Liver (tissue), 8 donors: ENCODE measurements at regions not wholly inside any gene's neighbourhood (a gene's known extent, or its start where the extent isn't known, plus 50 kb on each side); places are given as distances from the start of the nearest gene placed in this dataset.

Experiments
- DNase-seq: peaks from one replicate; pipeline ENCODE4 v3.0.0-alpha.2; 2017; ENCODE audit warnings: low spot score
- H3K27ac ChIP-seq, 2 donors: one replicate each; pipeline ENCODE4 v1.7.0; 2013; ENCODE audit warnings: inconsistent platforms in 2 of 2, low read length in 2 of 2, control low read depth in 1 of 2, low read depth in 1 of 2, mild to moderate bottlenecking in 1 of 2
- H3K27me3 ChIP-seq, 4 donors: one replicate each; pipeline versions ENCODE4 v1.6.1 to v1.7.0; 2013; ENCODE audit warnings: low read length in 3 of 4, inconsistent platforms in 1 of 4, mild to moderate bottlenecking in 1 of 4, moderate library complexity in 1 of 4; ENCODE audit not compliant: control insufficient read depth in 4 of 4, insufficient read depth in 4 of 4
- H3K36me3 ChIP-seq, 4 donors: one replicate each; pipeline versions ENCODE4 v1.6.1 to v1.7.0; 2013; ENCODE audit warnings: low read length in 3 of 4, mild to moderate bottlenecking in 3 of 4, low read depth in 1 of 4, moderate library complexity in 1 of 4; ENCODE audit not compliant: control insufficient read depth in 4 of 4, insufficient read depth in 3 of 4
- H3K4me1 ChIP-seq, 4 donors: one replicate each; pipeline versions ENCODE4 v1.6.1 to v1.7.0; 2013; ENCODE audit warnings: low read length in 3 of 4, mild to moderate bottlenecking in 3 of 4, moderate library complexity in 1 of 4; ENCODE audit not compliant: control insufficient read depth in 4 of 4, insufficient read depth in 4 of 4
- H3K4me3 ChIP-seq, 3 donors: one replicate each; pipeline versions ENCODE4 v1.6.1 to v1.7.0; 2013; ENCODE audit warnings: low read length in 3 of 3, control low read depth in 1 of 3, low read depth in 1 of 3, mild to moderate bottlenecking in 1 of 3
- H3K9ac ChIP-seq, 2 donors: one replicate each; pipeline ENCODE4 v1.7.0; 2013; ENCODE audit warnings: low read length in 2 of 2, mild to moderate bottlenecking in 2 of 2, moderate library complexity in 2 of 2, control low read depth in 1 of 2, low read depth in 1 of 2
- H3K9me3 ChIP-seq, 4 donors: one replicate each; pipeline versions ENCODE4 v1.6.1 to v1.7.0; 2013; ENCODE audit warnings: low read length in 3 of 4; ENCODE audit not compliant: control insufficient read depth in 4 of 4
- ATF3 ChIP-seq: IDR thresholded peaks from 2 replicates; pipeline ENCODE4 v1.6.1; 2016; ENCODE audit warnings: antibody characterized with exemption
- CTCF ChIP-seq: fragments of 150-350 bp; IDR thresholded peaks from 2 replicates; pipeline ENCODE4 v1.5.1; 2017; ENCODE audit warnings: improper control_type of control experiment, low read depth, low read length; ENCODE audit not compliant: missing input control
- EGR1 ChIP-seq, 2 donors: IDR thresholded peaks; 2 replicates each; pipeline ENCODE4 v1.6.1; 2016 to 2018; ENCODE audit warnings: antibody characterized with exemption in 2 of 2, low read depth in 2 of 2
- FOXA1 ChIP-seq: IDR thresholded peaks from 2 replicates; pipeline ENCODE4 v1.6.1; 2016; ENCODE audit warnings: antibody characterized with exemption
- FOXA2 ChIP-seq: IDR thresholded peaks from 2 replicates; pipeline ENCODE4 v1.6.1; 2016; ENCODE audit warnings: antibody characterized with exemption
- GABPA ChIP-seq, 2 donors: IDR thresholded peaks in 1 of 2; conservative IDR thresholded peaks in 1 of 2; 2 replicates each; pipeline ENCODE4 v1.6.1; 2016; ENCODE audit warnings: antibody characterized with exemption in 2 of 2, mild to moderate bottlenecking in 1 of 2, moderate library complexity in 1 of 2
- HNF4A ChIP-seq, 2 donors: conservative IDR thresholded peaks; 2 replicates each; pipeline ENCODE4 v1.6.1; 2016; ENCODE audit warnings: antibody characterized with exemption in 2 of 2, mild to moderate bottlenecking in 2 of 2
- HNF4G ChIP-seq: IDR thresholded peaks from 2 replicates; pipeline ENCODE4 v1.6.1; 2016; ENCODE audit warnings: antibody characterized with exemption
- JUND ChIP-seq, 2 donors: IDR thresholded peaks; 2 replicates each; pipeline ENCODE4 v1.6.1; 2016; ENCODE audit warnings: antibody characterized with exemption in 2 of 2
- MAX ChIP-seq: IDR thresholded peaks from 2 replicates; pipeline ENCODE4 v1.6.1; 2016; ENCODE audit warnings: antibody characterized with exemption
- NR2F2 ChIP-seq: IDR thresholded peaks from 2 replicates; pipeline ENCODE4 v1.6.1; 2016; ENCODE audit warnings: antibody characterized with exemption
- RAD21 ChIP-seq, 2 donors: IDR thresholded peaks; 2 replicates each; pipeline ENCODE4 v1.6.1; 2016; ENCODE audit warnings: antibody characterized with exemption in 2 of 2, mild to moderate bottlenecking in 2 of 2
- REST ChIP-seq: IDR thresholded peaks from 2 replicates; pipeline ENCODE4 v1.6.1; 2016; ENCODE audit warnings: antibody characterized with exemption, mild to moderate bottlenecking
- RXRA ChIP-seq, 2 donors: IDR thresholded peaks; 2 replicates each; pipeline ENCODE4 v1.6.1; 2017 to 2018; ENCODE audit warnings: antibody characterized with exemption in 2 of 2, mild to moderate bottlenecking in 1 of 2
- SP1 ChIP-seq: IDR thresholded peaks from 2 replicates; pipeline ENCODE4 v1.6.1; 2018; ENCODE audit warnings: antibody characterized with exemption, mild to moderate bottlenecking
- TAF1 ChIP-seq: conservative IDR thresholded peaks from 2 replicates; pipeline ENCODE4 v1.6.1; 2016; ENCODE audit warnings: antibody characterized with exemption, mild to moderate bottlenecking
- YY1 ChIP-seq: IDR thresholded peaks from 2 replicates; pipeline ENCODE4 v1.6.1; 2016; ENCODE audit warnings: antibody characterized with exemption, mild to moderate bottlenecking
- ZBTB33 ChIP-seq: IDR thresholded peaks from 2 replicates; pipeline ENCODE4 v1.6.1; 2016; ENCODE audit warnings: antibody characterized with exemption
- WGBS: extraction: QIAGEN DNeasy Blood & Tissue Kit; methylation state at CpG from one replicate; pipeline ENCODE4 v1.1.7; 2013; 5-methylcytosine and 5-hydroxymethylcytosine counted together
- donor health status: healthy.
- donor health status: healthy.
- donor health status: healthy.
- donor health status: healthy.
- donor health status: healthy.

GRCh38 chr1:90534663-90535295 is 182.3 kb downstream of the BARHL2 start:
- DNase-seq = no peak
- no peaks in the 10 kb centered on the region for H3K36me3 ChIP-seq
- no peak overlapping the region for H3K27ac ChIP-seq
- H3K27me3 ChIP-seq = peaks cover 0 to 4% (median 0%) of the 10 kb centered on the region in 4 donors
- no peak overlapping the region for H3K4me3 ChIP-seq
- no peak overlapping the region for H3K9ac ChIP-seq
- no peak for TF ChIP-seq YY1
- H3K4me1 ChIP-seq = no peaks in the 10 kb centered on the region
- no peaks in the 10 kb centered on the region for H3K9me3 ChIP-seq
- WGBS = 67% methylated on average over 6 of the region's 6 CpGs

GRCh38 chr1:90534116-90534515 is 183.0 kb downstream of the BARHL2 start:
- no peak overlapping the region for H3K4me3 ChIP-seq
- no peaks in the 10 kb centered on the region for H3K36me3 ChIP-seq
- no peaks in the 10 kb centered on the region for H3K9me3 ChIP-seq
- peaks cover 0 to 4% (median 0%) of the 10 kb centered on the region in 4 donors for H3K27me3 ChIP-seq
- H3K27ac ChIP-seq = no peak overlapping the region
- TF ChIP-seq HNF4G = no peak
- TF ChIP-seq FOXA1 = no peak
- TF ChIP-seq EGR1 (IDR thresholded peaks at IDR 0.05; ENCODE audit: low read depth in 2 of 2) = no peak
- no peak for TF ChIP-seq YY1
- no peak for TF ChIP-seq TAF1
- TF ChIP-seq CTCF = no peak
- no peak for TF ChIP-seq GABPA (IDR thresholded peaks at IDR 0.05 in 1 of 2, conservative IDR thresholded peaks at IDR 0.05 in 1 of 2)
- no peak for TF ChIP-seq RXRA (IDR thresholded peaks at IDR 0.05)
- no peak for TF ChIP-seq RAD21 (IDR thresholded peaks at IDR 0.05)
- TF ChIP-seq NR2F2 = no peak
- TF ChIP-seq REST = no peak
- no peak for TF ChIP-seq MAX
- no peak for TF ChIP-seq ATF3
- TF ChIP-seq HNF4A (conservative IDR thresholded peaks at IDR 0.05) = no peak
- TF ChIP-seq FOXA2 = no peak
- TF ChIP-seq SP1 = no peak
- TF ChIP-seq ZBTB33 = no peak
- TF ChIP-seq JUND (IDR thresholded peaks at IDR 0.05) = no peak
- 85% methylated on average over 6 of the region's 6 CpGs for WGBS
- no peaks in the 10 kb centered on the region for H3K4me1 ChIP-seq
- no peak for DNase-seq
- no peak overlapping the region for H3K9ac ChIP-seq
